ENCODE measurements at regions not wholly inside any gene's neighbourhood (a gene's known extent, or its start where the extent isn't known, plus 50 kb on each side); places are given as distances from the start of the nearest gene placed in this dataset.
"Not testable (repeated sequence)": the region's sequence is repeated elsewhere in the genome, so short reads cannot be mapped to it uniquely, and the experiment has no call there.

DNA sequence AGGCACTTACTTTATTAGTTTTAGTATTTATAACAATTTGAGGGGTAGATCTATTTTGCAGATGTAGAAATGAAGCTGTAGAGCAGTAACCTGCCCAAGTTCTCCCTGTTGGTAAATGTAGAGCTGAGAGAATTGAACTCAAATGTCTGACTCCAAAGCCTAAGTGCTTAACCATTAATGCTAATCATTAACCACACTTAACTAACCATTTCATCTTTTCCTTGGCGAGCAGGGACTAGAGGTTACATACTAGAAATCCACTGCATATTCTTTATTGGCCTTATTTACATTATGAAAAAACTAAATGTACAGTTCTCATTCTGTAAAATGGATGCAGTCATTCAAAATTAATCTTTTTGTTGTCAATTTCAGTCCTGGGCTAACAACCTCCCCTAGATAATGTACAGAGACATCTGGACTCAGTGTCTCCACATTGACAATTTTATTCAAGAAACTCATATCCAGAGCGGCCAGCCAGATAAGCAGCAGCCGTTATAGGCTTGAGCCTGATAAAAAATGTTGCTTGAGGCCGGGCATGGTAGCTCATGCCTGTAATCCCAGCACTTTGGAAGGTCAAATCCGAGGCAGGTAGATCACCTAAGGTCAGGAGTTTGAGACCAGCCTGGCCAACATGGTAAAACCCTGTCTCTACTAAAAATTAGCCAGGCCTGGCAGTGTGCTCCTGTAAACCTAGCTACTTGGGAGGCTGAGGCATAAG is 76.7 kb upstream of the PICALM start:
- DNase-seq = no peak
- Histone ChIP-seq H3K9me3 (ENCODE audit: control insufficient read depth, low read length) (peaks cover 8% of the 10 kb centered on the region), H3K4me1 (ENCODE audit: control insufficient read depth, insufficient read depth, low read length) (no peaks in the 10 kb centered on the region), H3K9ac (ENCODE audit: extremely low read depth, low read length, poor library complexity, severe bottlenecking) (no peak overlapping the region), H3K4me3 (ENCODE audit: low read length) (no peak overlapping the region), H3K27ac (ENCODE audit: low read depth, low read length) (no peak overlapping the region), H3K27me3 (ENCODE audit: control insufficient read depth, insufficient read depth, low read length, poor library complexity, severe bottlenecking) (no peaks in the 10 kb centered on the region), H3K36me3 (ENCODE audit: control insufficient read depth, insufficient read depth, low read length) (no peaks in the 10 kb centered on the region)
- Mint-ChIP-seq H3K4me3 (no peak overlapping the region), H3K9me3 (no peaks in the 10 kb centered on the region), H3K27me3 (ENCODE audit: insufficient read depth) (no peaks in the 10 kb centered on the region), H3K4me1 (peaks cover 20% of the 10 kb centered on the region), H3K27ac (no peak overlapping the region), H3K36me3 (ENCODE audit: low read depth) (no peaks in the 10 kb centered on the region)
- TF ChIP-seq, protein P1, sequence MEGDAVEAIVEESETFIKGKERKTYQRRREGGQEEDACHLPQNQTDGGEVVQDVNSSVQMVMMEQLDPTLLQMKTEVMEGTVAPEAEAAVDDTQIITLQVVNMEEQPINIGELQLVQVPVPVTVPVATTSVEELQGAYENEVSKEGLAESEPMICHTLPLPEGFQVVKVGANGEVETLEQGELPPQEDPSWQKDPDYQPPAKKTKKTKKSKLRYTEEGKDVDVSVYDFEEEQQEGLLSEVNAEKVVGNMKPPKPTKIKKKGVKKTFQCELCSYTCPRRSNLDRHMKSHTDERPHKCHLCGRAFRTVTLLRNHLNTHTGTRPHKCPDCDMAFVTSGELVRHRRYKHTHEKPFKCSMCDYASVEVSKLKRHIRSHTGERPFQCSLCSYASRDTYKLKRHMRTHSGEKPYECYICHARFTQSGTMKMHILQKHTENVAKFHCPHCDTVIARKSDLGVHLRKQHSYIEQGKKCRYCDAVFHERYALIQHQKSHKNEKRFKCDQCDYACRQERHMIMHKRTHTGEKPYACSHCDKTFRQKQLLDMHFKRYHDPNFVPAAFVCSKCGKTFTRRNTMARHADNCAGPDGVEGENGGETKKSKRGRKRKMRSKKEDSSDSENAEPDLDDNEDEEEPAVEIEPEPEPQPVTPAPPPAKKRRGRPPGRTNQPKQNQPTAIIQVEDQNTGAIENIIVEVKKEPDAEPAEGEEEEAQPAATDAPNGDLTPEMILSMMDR (conservative IDR thresholded peaks at IDR 0.05) = no peak
- WGBS, 2 experiments (ENCODE audit: insufficient coverage in 1 of 2, insufficient read length in 1 of 2) = 89 to 90% methylated on average over 4 to 5 of the region's 5 CpGs

GRCh38 chr11:86144846-86145245 is 76.0 kb upstream of the PICALM start:
- no peak overlapping the region for H3K27ac Mint-ChIP-seq
- H3K36me3 ChIP-seq (ENCODE audit: control insufficient read depth, insufficient read depth, low read length) = no peaks in the 10 kb centered on the region
- H3K4me3 Mint-ChIP-seq = no peak overlapping the region
- H3K27me3 ChIP-seq (ENCODE audit: control insufficient read depth, insufficient read depth, low read length, poor library complexity, severe bottlenecking) = no peaks in the 10 kb centered on the region
- H3K4me1 ChIP-seq (ENCODE audit: control insufficient read depth, insufficient read depth, low read length) = no peaks in the 10 kb centered on the region
- H3K9me3 Mint-ChIP-seq = no peaks in the 10 kb centered on the region
- H3K9me3 ChIP-seq (ENCODE audit: control insufficient read depth, low read length) = peaks cover 8% of the 10 kb centered on the region
- H3K4me3 ChIP-seq (ENCODE audit: low read length) = no peak overlapping the region
- H3K27me3 Mint-ChIP-seq (ENCODE audit: insufficient read depth) = no peaks in the 10 kb centered on the region
- H3K9ac ChIP-seq (ENCODE audit: extremely low read depth, low read length, poor library complexity, severe bottlenecking) = no peak overlapping the region
- WGBS, 2 experiments (ENCODE audit: insufficient coverage in 1 of 2, insufficient read length in 1 of 2) = 97 to 100% methylated on average over 1 to 3 of the region's 3 CpGs
- peaks cover 20% of the 10 kb centered on the region for H3K4me1 Mint-ChIP-seq
- H3K27ac ChIP-seq (ENCODE audit: low read depth, low read length) = no peak overlapping the region
- no peak for DNase-seq
- TF ChIP-seq, protein P1 (conservative IDR thresholded peaks at IDR 0.05) = no peak
- H3K36me3 Mint-ChIP-seq (ENCODE audit: low read depth) = no peaks in the 10 kb centered on the region

- not testable (repeated sequence) for H3K4me1 ChIP-seq (ENCODE audit: control insufficient read depth, insufficient read depth, low read length); H3K9me3 Mint-ChIP-seq; H3K36me3 Mint-ChIP-seq (ENCODE audit: low read depth); DNase-seq; H3K36me3 ChIP-seq (ENCODE audit: control insufficient read depth, insufficient read depth, low read length); H3K27me3 Mint-ChIP-seq (ENCODE audit: insufficient read depth); H3K27ac ChIP-seq (ENCODE audit: low read depth, low read length); H3K27me3 ChIP-seq (ENCODE audit: control insufficient read depth, insufficient read depth, low read length, poor library complexity, severe bottlenecking); H3K9ac ChIP-seq (ENCODE audit: extremely low read depth, low read length, poor library complexity, severe bottlenecking); H3K9me3 ChIP-seq (ENCODE audit: control insufficient read depth, low read length); H3K4me3 ChIP-seq (ENCODE audit: low read length); H3K27ac Mint-ChIP-seq; H3K4me3 Mint-ChIP-seq
- 90 to 97% methylated on average over 6 to 9 of the region's 9 CpGs for WGBS, 2 experiments (ENCODE audit: insufficient coverage in 1 of 2, insufficient read length in 1 of 2)
- H3K4me1 Mint-ChIP-seq = peaks cover 20% of the 10 kb centered on the region
Observed at GRCh38 chr11:86144087-86144486, 75.2 kb upstream of the PICALM start.
